ENCODE measurements at regions not wholly inside any gene's neighbourhood (a gene's known extent, or its start where the extent isn't known, plus 50 kb on each side); places are given as distances from the start of the nearest gene placed in this dataset.

DNA sequence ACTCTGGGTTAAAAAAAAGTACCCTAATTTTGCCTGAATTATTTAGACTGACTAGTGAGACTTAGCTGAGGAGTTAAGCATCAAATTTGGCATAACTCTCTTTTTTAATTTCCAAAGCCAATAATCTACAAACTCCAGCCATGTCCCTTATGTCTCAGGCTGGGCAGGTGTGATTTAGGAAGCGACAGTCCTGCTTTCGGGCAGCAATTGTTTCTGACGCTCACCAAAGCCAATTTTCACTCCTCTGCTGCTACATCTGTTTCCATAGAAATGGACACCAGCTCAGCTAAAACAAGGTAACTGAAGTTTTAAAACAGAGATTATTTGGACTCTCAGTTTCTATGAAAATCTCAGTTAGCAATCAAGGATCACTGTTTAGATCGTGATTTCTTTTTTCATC is 338.7 kb downstream of the ABCC12 start:
- no peak overlapping the region for H2BK12ac ChIP-seq (ENCODE audit: low read depth, low read length)
- no peak overlapping the region for H3K4ac ChIP-seq (replicated peaks; ENCODE audit: insufficient read length, low read depth, low read length)
- FAIRE-seq = no peak
- no peak overlapping the region for H2AK5ac ChIP-seq (ENCODE audit: low read depth, low read length)
- H2AFZ ChIP-seq (ENCODE audit: low read length) = no peak overlapping the region
- no peak overlapping the region for H3K27ac ChIP-seq (ENCODE audit: low read depth, low read length)
- H3K23me2 ChIP-seq (ENCODE audit: low read depth, low read length) = no peaks in the 10 kb centered on the region
- no peak for DNase-seq (ENCODE audit: low read depth in 1 of 2, low spot score in 2 of 2)
- no peak overlapping the region for H3K56ac ChIP-seq (replicated peaks; ENCODE audit: insufficient read length, low read depth, low read length)
- H2BK20ac ChIP-seq (ENCODE audit: low read length) = no peak overlapping the region
- H3K36me3 ChIP-seq (ENCODE audit: control insufficient read depth in 2 of 4, insufficient read depth in 4 of 4, low read length in 3 of 4) = no peaks in the 10 kb centered on the region
- no peak overlapping the region for H2BK15ac ChIP-seq (ENCODE audit: low read length)
- 92% methylated on average over 4 of the region's 4 CpGs; no CpG with 5 or more reads in 1 of the 2 experiments for WGBS, 2 experiments (ENCODE audit: extremely low coverage in 1 of 2, insufficient coverage in 1 of 2, insufficient read length in 1 of 2, insufficient replicate concordance in 2 of 2, low coverage in 1 of 2, low lambda C conversion rate in 2 of 2, missing lambda C conversion rate in 1 of 2)
- CTCF ChIA-PET (ENCODE audit: partially characterized antibody) = interaction anchor here (0.8 to 1.2 kb wide), 2 partner anchors 14 to 153 kb away, joined by 3 read pairs; no protein-coding TSS in a partner anchor
- H4K91ac ChIP-seq (replicated peaks; ENCODE audit: insufficient read length, low read length) = no peak overlapping the region
- H3K23ac ChIP-seq (ENCODE audit: insufficient read length) = no peak overlapping the region
- no peak overlapping the region for H3K18ac ChIP-seq (ENCODE audit: extremely low read depth, low read length)
- no peak overlapping the region for H3K14ac ChIP-seq (ENCODE audit: insufficient read length)
- H2BK120ac ChIP-seq (replicated peaks; ENCODE audit: low read depth, low read length) = no peak overlapping the region
- no peak overlapping the region for H3K4me2 ChIP-seq (ENCODE audit: insufficient read depth in 1 of 2, low read depth in 2 of 2, low read length in 2 of 2)
- no peaks in the 10 kb centered on the region for H4K20me1 ChIP-seq (replicated peaks in 1 of 2; ENCODE audit: control insufficient read depth in 1 of 2, insufficient read depth in 2 of 2, low read length in 2 of 2)
- no peaks in the 10 kb centered on the region for H3K79me2 ChIP-seq (ENCODE audit: control insufficient read depth in 1 of 2, insufficient read depth in 2 of 2, low read length in 2 of 2)
- POLR2A ChIA-PET (ENCODE audit: partially characterized antibody) = no interaction called here
- no peak overlapping the region for H2BK5ac ChIP-seq (ENCODE audit: low read depth, low read length)
- H4K5ac ChIP-seq (ENCODE audit: insufficient read length, low read depth, low read length) = no peak overlapping the region
- no peak overlapping the region for H3K9ac ChIP-seq (replicated peaks in 1 of 4; ENCODE audit: extremely low read depth in 1 of 4, low read depth in 3 of 4, low read length in 3 of 4)
- no peak overlapping the region for H4K8ac ChIP-seq (ENCODE audit: extremely low read depth, insufficient read depth, low read length)
- H3K4me1 ChIP-seq (replicated peaks in 1 of 4; ENCODE audit: control insufficient read depth in 3 of 4, insufficient read depth in 4 of 4, low read length in 3 of 4) = no peaks in the 10 kb centered on the region
- H3K9me3 ChIP-seq (ENCODE audit: insufficient read depth in 2 of 2, low read depth in 1 of 2, low read length in 1 of 2) = peaks cover 12 to 13% of the 10 kb centered on the region in 2 experiments; a peak in 3 of 4 replicates
- H3K4me3 ChIP-seq (ENCODE audit: extremely low read depth in 1 of 4, insufficient read depth in 2 of 4, low read depth in 3 of 4, low read length in 4 of 4) = no peak overlapping the region
- H3K27me3 ChIP-seq (replicated peaks in 1 of 4; ENCODE audit: control insufficient read depth in 3 of 4, extremely low read depth in 1 of 4, insufficient read depth in 3 of 4, low read length in 3 of 4) = no peaks in the 10 kb centered on the region
- no peaks in the 10 kb centered on the region for H3K79me1 ChIP-seq (ENCODE audit: low read depth, low read length)
- TF ChIP-seq HDAC2 (IDR thresholded peaks at IDR 0.05; ENCODE audit: borderline replicate concordance in 1 of 2, low read depth in 2 of 2, low read length in 2 of 2) (no peak), POU5F1 (IDR thresholded peaks at IDR 0.05; ENCODE audit: low read depth, low read length) (no peak), KDM5A (IDR thresholded peaks at IDR 0.05; ENCODE audit: low read length) (no peak), SP4 (IDR thresholded peaks at IDR 0.05; ENCODE audit: low read length) (no peak), TAF7 (optimal IDR thresholded peaks at IDR 0.05; ENCODE audit: borderline replicate concordance, low read depth, low read length) (no peak), E2F6 (IDR thresholded peaks at IDR 0.05) (no peak), SP2 (IDR thresholded peaks at IDR 0.05; ENCODE audit: low read length) (no peak), CREB1 (IDR thresholded peaks at IDR 0.05) (no peak), EGR1 (IDR thresholded peaks at IDR 0.05; ENCODE audit: borderline replicate concordance, low read depth, low read length) (no peak), CBX8 (IDR thresholded peaks at IDR 0.05; ENCODE audit: borderline replicate concordance, low read depth, low read length) (no peak), NRF1 (IDR thresholded peaks at IDR 0.05; ENCODE audit: low read depth, low read length) (no peak), CHD1 (IDR thresholded peaks at IDR 0.05; ENCODE audit: low read depth, low read length) (no peak), CHD2 (IDR thresholded peaks at IDR 0.05; ENCODE audit: low read length) (no peak), EP300 (IDR thresholded peaks at IDR 0.05; ENCODE audit: borderline replicate concordance in 1 of 2, low read depth in 2 of 2, low read length in 2 of 2) (no peak), RXRA (IDR thresholded peaks at IDR 0.05; ENCODE audit: insufficient read depth, low read depth, low read length) (no peak), SIRT6 (IDR thresholded peaks at IDR 0.05; ENCODE audit: low read length) (no peak)
